ENCODE measurements at regions not wholly inside any gene's neighbourhood (a gene's known extent, or its start where the extent isn't known, plus 50 kb on each side); places are given as distances from the start of the nearest gene placed in this dataset.

DNA sequence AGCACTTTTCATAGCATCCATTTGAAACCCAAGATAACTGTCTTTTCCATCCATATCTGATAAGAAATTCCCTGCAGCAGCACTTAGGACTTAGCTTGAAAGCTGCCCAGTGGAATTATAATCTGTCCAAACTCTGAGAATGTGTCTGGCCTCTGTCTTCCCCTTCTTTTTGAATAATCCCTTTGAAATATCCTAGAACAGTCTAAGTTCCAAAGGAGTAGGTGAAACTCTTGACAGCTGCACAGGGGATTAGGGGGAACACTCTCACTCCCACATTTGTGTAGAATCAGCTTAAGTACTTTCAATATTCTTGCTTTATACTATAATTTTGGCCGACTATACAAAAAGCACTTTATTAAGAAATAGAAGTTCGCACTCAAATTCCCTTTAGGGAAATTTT lies 157.7 kb downstream of the PAPSS1 start:
- no peak for DNase-seq (ENCODE audit: low spot score in 2 of 2)
- Histone ChIP-seq H3K27me3 (no peaks in the 10 kb centered on the region), H3K9me3 (peaks cover 0 to 30% (median 10%) of the 10 kb centered on the region in 4 donors), H3K36me3 (no peaks in the 10 kb centered on the region), H3K4me1 (no peaks in the 10 kb centered on the region), H3K27ac (no peak overlapping the region), H3K4me3 (no peak overlapping the region)
- TF ChIP-seq POLR2A (IDR thresholded peaks at IDR 0.05) (no peak), EP300 (IDR thresholded peaks at IDR 0.05) (no peak)
- TF ChIP-seq, protein P1, sequence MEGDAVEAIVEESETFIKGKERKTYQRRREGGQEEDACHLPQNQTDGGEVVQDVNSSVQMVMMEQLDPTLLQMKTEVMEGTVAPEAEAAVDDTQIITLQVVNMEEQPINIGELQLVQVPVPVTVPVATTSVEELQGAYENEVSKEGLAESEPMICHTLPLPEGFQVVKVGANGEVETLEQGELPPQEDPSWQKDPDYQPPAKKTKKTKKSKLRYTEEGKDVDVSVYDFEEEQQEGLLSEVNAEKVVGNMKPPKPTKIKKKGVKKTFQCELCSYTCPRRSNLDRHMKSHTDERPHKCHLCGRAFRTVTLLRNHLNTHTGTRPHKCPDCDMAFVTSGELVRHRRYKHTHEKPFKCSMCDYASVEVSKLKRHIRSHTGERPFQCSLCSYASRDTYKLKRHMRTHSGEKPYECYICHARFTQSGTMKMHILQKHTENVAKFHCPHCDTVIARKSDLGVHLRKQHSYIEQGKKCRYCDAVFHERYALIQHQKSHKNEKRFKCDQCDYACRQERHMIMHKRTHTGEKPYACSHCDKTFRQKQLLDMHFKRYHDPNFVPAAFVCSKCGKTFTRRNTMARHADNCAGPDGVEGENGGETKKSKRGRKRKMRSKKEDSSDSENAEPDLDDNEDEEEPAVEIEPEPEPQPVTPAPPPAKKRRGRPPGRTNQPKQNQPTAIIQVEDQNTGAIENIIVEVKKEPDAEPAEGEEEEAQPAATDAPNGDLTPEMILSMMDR (IDR thresholded peaks at IDR 0.05) = no peak
- WGBS, 2 donors = 76 to 90% methylated on average over 2 of the region's 2 CpGs

DNA sequence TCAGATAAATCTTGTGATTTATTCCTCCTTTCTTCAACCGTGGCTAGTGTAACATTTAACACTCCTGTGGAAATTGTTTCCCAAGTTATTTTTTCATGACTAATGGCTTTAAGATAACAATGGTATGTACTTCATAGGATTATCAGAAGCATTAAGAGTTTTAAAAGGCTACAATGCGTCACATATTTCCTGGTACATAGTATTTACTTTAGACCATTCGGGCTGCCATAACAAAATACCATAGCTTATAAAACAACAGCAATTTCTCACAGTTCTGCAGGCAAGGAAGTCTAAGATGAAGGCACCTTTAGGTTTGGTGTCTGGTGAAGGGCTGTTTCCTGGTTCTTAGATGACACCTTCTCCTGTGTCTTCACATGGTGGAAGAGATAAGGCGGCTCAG lies 158.6 kb downstream of the PAPSS1 start:
- H3K27me3 ChIP-seq = no peaks in the 10 kb centered on the region
- H3K9me3 ChIP-seq = peaks cover 0 to 27% (median 8%) of the 10 kb centered on the region in 4 donors
- DNase-seq (ENCODE audit: low spot score in 2 of 2) = no peak
- H3K4me3 ChIP-seq = no peak overlapping the region
- no peaks in the 10 kb centered on the region for H3K36me3 ChIP-seq
- no peak overlapping the region for H3K27ac ChIP-seq
- H3K4me1 ChIP-seq = no peaks in the 10 kb centered on the region
- TF ChIP-seq EP300 (IDR thresholded peaks at IDR 0.05) (no peak), POLR2A (IDR thresholded peaks at IDR 0.05) (no peak)
- TF ChIP-seq, protein P1 (IDR thresholded peaks at IDR 0.05) = no peak
- WGBS, 2 donors = 90 to 91% methylated on average over 4 of the region's 4 CpGs

DNA sequence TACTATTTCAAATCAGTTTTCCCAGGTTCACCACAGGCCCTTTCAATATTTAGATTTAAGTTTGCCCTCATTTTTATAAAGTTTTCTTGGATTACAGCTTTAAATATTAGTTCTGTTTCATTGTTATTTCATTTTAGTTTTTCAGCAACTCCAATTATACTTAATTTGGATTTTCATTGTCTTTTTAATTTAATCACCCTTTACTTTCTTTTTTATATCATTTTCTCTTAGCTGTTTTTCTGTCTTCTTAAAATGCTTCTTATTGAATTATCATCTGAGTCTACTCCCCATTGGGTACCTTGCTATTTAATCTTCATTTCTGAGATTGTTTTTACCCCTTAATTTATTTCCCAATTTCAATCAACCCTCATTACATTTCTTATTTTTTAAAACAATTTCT lies 160.4 kb downstream of the PAPSS1 start:
- Histone ChIP-seq H3K4me1 (no peaks in the 10 kb centered on the region), H3K4me3 (no peak overlapping the region), H3K27ac (no peak overlapping the region), H3K27me3 (no peaks in the 10 kb centered on the region), H3K36me3 (no peaks in the 10 kb centered on the region), H3K9me3 (peaks cover 0 to 28% (median 8%) of the 10 kb centered on the region in 4 donors)
- no peak for DNase-seq (ENCODE audit: low spot score in 2 of 2)
- TF ChIP-seq POLR2A (IDR thresholded peaks at IDR 0.05) (no peak), EP300 (IDR thresholded peaks at IDR 0.05) (no peak)
- TF ChIP-seq, protein P1 (IDR thresholded peaks at IDR 0.05) = no peak

- H3K4me3 ChIP-seq = no peak overlapping the region
- H3K4me1 ChIP-seq = no peaks in the 10 kb centered on the region
- no peaks in the 10 kb centered on the region for H3K27me3 ChIP-seq
- H3K9me3 ChIP-seq = peaks cover 0 to 8% (median 0%) of the 10 kb centered on the region in 4 donors
- no peaks in the 10 kb centered on the region for H3K36me3 ChIP-seq
- no peak for DNase-seq (ENCODE audit: low spot score in 2 of 2)
- TF ChIP-seq, protein P1 (IDR thresholded peaks at IDR 0.05) = no peak
- no peak for TF ChIP-seq EP300 (IDR thresholded peaks at IDR 0.05)
- no peak for TF ChIP-seq POLR2A (IDR thresholded peaks at IDR 0.05)
- no peak overlapping the region for H3K27ac ChIP-seq
- WGBS, 2 donors = 75 to 95% methylated on average over 3 of the region's 3 CpGs
These were observed 167.7 kb downstream of the PAPSS1 start for GRCh38 chr4:107552306-107552705.

GRCh38 chr4:107548211-107548905 lies 171.7 kb downstream of the PAPSS1 start:
- no peaks in the 10 kb centered on the region for H3K27me3 ChIP-seq
- no peaks in the 10 kb centered on the region for H3K4me1 ChIP-seq
- TF ChIP-seq, protein P1 (IDR thresholded peaks at IDR 0.05) = no peak
- no peak for TF ChIP-seq EP300 (IDR thresholded peaks at IDR 0.05)
- TF ChIP-seq POLR2A (IDR thresholded peaks at IDR 0.05) = no peak
- H3K36me3 ChIP-seq = no peaks in the 10 kb centered on the region
- no peaks in the 10 kb centered on the region for H3K9me3 ChIP-seq
- no peak overlapping the region for H3K4me3 ChIP-seq
- 43 to 57% methylated on average over 7 of the region's 7 CpGs for WGBS, 2 donors
- no peak for DNase-seq (ENCODE audit: low spot score in 2 of 2)
- H3K27ac ChIP-seq = no peak overlapping the region
